OCI-LY3 (cell line): ENCODE measurements at regions not wholly inside any gene's neighbourhood (a gene's known extent, or its start where the extent isn't known, plus 50 kb on each side); places are given as distances from the start of the nearest gene placed in this dataset.

Experiments
- EZH2phosphoT487 ChIP-seq: fragments of 200-600 bp; shearing (Covaris generic); IDR thresholded peaks from 2 replicates; pipeline ENCODE4 v1.6.1; 2018; ENCODE audit warnings: antibody characterized with exemption, mixed run types, low read depth
- TF ChIP-seq, protein P1 (sequence below): fragments of 200-600, 300-600 bp; sonication (generic); IDR thresholded peaks from 2 replicates; pipeline ENCODE4 v1.5.1; 2014; ENCODE audit warnings: antibody characterized with exemption, low read length, low read depth

DNA sequence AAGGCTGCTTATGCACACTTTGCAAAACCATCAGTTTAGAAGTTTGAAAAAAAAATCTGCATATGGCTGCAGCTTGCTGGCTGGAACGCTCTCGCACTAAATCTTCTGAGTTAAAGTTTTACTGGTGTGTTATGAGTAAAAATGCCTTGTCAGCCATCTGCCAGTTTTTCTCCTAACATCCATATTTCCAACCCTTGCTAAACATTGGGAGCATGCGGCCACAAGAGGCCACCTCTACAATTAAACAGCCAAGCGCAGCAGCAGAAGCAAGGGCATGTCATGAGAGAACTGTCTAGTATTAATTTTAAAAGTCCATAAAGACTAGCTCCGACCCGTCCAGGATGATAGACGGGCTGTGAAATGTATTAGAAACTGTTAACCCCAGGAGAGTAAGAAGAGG lies 248.3 kb downstream of the TSHZ3 start:
- TF ChIP-seq, protein P1, sequence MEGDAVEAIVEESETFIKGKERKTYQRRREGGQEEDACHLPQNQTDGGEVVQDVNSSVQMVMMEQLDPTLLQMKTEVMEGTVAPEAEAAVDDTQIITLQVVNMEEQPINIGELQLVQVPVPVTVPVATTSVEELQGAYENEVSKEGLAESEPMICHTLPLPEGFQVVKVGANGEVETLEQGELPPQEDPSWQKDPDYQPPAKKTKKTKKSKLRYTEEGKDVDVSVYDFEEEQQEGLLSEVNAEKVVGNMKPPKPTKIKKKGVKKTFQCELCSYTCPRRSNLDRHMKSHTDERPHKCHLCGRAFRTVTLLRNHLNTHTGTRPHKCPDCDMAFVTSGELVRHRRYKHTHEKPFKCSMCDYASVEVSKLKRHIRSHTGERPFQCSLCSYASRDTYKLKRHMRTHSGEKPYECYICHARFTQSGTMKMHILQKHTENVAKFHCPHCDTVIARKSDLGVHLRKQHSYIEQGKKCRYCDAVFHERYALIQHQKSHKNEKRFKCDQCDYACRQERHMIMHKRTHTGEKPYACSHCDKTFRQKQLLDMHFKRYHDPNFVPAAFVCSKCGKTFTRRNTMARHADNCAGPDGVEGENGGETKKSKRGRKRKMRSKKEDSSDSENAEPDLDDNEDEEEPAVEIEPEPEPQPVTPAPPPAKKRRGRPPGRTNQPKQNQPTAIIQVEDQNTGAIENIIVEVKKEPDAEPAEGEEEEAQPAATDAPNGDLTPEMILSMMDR: no peak
- TF ChIP-seq EZH2phosphoT487: no peak
